GM18505 (cell line): ENCODE measurements at regions not wholly inside any gene's neighbourhood (a gene's known extent, or its start where the extent isn't known, plus 50 kb on each side); places are given as distances from the start of the nearest gene placed in this dataset.

Experiments used
- ATAC-seq: cut with Tn5 transposase; IDR thresholded peaks from one replicate; pipeline ENCODE4 v1.9.1; 2021; ENCODE audit not compliant: unreplicated experiment
- POLR2A ChIP-seq: IDR thresholded peaks from 4 replicates; pipeline ENCODE4 v1.6.1; 2011; ENCODE audit warnings: borderline replicate concordance; ENCODE audit not compliant: insufficient read depth, insufficient read length; ENCODE audit errors: extremely low read depth

DNA sequence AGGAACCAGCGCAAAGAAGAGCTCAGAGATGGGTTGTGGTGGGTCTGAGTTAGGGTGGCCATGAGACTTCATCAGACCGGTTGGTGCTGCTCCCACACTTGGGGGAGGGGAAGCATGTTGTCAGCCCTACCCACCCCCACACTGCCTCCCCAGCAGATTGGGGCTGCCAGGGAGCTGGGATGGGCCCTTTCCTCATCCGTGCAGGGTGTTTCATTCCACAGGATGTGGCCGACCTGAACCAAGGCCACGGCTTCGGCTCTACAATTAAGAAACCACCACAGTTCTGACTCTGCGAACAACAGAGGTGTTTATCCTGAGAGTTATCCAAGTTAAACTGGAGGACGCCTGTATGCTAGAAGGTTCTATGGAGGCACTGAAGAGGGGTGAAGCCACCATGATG is 171.2 kb downstream of the ETS2 start:
- TF ChIP-seq POLR2A: no peak
- ATAC-seq: no peak

DNA sequence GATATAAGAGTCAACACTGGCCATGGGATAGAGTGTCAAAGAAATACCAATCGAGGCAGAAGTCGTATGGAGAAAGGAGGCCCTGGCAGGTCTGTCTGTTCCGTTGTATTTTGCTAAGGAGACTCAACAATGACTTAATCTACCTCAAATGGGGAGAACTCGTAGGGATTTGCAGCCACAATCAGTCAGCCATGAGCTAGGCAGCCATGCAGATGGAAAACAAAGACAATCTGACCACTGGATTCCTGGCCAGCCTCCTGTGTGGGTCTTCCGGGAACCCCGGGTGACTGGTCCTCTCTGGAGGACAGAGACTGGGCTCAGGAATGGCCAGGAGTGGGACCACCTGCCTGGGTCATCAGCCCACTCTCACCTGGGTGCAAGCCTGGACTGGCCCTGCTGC is 167.8 kb downstream of the ETS2 start:
- no peak for TF ChIP-seq POLR2A
- no peak for ATAC-seq

DNA sequence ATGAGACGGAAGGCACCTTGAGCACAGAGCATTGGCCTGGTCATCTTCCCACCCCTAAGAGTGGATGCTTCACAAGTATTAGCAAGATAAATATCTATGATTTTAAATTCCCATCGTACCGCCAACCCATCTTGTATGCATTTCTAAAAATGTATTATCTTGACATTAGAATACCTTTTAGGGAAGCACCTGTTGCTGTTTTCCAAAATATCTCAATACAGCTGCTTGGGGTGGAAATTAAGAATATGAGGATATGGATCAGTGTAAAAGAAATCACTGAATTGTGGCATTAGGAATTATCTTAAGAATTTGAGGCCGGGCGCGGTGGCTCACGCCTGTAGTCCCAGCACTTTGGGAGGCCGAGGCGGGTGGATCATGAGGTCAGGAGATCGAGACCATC is 166.3 kb downstream of the ETS2 start:
- no peak for TF ChIP-seq POLR2A
- no peak for ATAC-seq

DNA sequence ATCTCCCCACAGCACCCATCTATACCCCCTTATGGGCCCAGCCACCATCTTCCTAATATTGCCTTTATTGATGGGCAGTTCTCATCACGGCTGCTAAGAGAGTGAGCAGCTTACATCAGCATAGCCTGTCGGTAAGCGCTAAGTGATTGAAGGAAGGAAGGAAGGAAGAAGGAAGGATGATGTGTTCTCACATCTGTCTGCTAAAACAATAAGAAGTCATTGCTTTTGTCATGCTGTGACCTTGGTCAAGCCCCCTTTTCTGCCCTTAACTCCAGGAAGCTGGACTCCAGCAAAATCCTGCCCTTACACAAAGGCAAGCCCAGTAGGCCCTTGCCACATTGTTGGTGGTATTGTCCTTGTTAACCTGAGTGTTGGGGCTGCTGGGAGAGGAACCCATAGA is 165.0 kb downstream of the ETS2 start:
- TF ChIP-seq POLR2A: no peak
- ATAC-seq: no peak

DNA sequence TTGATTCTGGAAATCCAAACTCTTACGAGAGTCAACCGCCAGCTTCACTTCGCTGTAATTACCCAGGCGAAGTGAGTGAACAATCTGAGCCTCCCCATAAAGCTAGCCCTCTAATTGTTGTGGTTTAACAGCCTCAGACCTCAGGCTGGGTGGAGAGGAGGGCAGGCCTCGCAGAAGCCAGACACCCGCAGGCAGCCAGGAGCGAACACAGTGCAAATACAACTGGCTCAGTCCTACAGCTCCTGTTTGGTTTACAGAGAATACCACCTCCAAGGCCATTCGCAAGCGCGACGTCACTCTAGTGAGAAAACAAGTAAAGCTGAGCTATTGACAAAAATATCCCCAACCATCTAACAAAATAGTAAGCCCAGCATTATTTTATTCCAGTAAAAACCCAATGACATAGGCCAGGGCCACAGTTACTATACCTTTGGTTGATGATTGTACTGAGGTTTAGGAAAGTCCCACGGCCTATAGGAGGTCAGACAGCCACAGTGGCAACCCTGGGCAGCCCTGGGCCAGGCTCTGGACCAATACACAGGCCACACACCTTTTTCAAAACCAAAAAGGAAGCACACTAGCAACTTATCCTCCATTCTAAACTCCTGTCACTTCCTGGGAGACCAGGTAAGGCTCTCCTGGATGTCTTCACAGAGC is 163.3 kb downstream of the ETS2 start:
- no peak for ATAC-seq
- no peak for TF ChIP-seq POLR2A

DNA sequence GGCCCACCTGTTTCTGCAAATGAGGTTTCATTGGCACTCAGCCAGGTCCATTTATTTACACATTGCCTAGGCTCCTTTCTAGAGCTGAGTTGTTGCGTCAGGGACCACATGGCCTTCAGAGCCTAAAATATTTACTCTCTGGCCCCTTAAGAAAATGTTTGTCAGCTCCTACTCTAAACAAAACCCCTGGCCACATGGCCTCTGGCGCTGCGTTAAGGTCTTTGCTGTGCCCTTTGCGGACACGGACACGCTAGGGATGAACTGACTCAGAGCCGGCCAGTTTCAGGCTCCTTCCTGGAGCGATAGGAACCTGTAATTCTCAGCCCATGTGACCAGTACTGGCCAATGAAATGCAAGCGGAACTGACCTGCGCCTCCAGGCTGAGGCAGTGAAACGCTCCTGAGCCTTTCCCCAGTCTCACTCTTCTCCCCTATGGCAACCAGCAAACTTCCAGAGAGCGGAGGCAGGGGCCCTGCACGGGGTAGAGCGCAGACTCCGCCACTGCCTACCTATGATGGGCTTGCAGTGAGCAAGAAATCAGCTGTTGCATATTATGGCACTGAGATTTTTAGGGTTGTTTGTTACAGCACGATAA is 160.3 kb downstream of the ETS2 start:
- ATAC-seq: no peak
- TF ChIP-seq POLR2A: no peak

DNA sequence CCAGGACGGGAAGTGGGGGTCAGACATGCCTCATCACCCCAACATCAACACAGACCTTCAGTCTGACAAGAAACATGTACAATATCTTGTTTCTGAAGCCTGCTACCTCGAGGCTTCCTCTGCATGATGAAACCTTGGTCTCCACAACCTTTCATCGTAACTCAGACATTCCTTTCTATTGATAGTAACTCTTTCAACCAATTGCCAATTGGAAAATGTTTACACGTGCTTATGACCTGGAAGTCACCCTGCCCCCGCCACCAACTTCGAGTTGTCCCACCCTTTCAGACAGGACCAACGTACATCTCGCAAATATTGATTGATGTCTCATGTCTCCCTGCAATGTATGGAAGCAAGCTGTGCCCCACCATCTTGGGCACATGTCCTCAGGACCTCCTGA is 159.5 kb downstream of the ETS2 start:
- no peak for TF ChIP-seq POLR2A
- ATAC-seq: no peak

DNA sequence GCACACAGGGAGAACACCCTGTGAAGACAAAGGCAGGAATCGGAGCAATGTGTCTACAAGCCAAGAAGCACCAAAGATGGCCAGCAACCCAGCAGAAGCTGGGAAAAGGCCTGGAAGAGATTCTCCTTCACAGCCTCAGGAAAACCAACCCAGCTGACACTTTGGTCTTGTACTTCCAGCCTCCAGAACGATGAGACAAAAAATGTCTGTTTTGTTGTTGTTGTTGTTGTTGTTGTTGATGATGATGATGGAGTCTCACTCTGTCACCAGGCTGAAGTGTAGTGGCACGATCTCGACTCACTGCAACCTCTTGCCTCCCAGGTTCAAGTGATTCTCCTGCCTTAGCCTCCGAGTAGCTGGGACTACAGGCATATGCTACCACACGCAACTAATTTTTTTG is 157.3 kb downstream of the ETS2 start:
- no peak for ATAC-seq
- TF ChIP-seq POLR2A: no peak

DNA sequence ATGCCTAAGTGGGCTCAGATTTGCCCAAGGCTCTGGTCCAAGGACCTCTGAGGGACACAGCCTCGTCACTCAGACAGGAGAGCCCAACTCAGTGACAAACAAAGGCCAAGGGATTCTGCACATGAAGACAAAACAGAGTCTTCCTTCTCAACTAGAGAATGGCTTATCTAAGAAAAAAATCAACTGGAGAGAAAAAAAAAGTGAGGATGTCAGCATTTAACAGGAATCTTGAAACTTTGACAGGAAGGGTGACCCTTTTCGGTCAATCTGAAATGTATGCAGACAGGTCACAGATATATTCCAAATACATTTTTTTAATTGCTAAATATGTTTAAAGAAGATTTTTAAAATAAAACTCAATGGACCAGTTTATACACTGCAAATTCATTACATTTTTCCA is 154.5 kb downstream of the ETS2 start:
- TF ChIP-seq POLR2A: no peak
- no peak for ATAC-seq

DNA sequence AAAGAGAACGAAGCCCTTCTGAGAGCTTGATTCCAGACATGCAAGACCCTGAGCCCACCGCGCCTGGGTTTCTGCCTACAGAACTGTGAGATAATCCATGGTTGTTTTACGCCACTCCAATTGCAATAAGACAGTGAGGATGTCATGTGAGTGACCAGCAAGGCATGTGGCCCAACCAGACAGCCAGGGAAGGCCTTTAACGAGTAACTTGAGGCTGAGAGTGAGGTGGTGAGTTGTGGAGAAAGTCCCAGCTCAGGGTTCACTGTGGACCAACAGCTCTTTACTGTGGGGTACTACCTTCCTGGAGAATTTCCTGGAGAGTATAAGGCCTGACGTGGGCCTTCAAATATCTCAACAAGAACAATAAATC is 153.9 kb downstream of the ETS2 start:
- no peak for ATAC-seq

DNA sequence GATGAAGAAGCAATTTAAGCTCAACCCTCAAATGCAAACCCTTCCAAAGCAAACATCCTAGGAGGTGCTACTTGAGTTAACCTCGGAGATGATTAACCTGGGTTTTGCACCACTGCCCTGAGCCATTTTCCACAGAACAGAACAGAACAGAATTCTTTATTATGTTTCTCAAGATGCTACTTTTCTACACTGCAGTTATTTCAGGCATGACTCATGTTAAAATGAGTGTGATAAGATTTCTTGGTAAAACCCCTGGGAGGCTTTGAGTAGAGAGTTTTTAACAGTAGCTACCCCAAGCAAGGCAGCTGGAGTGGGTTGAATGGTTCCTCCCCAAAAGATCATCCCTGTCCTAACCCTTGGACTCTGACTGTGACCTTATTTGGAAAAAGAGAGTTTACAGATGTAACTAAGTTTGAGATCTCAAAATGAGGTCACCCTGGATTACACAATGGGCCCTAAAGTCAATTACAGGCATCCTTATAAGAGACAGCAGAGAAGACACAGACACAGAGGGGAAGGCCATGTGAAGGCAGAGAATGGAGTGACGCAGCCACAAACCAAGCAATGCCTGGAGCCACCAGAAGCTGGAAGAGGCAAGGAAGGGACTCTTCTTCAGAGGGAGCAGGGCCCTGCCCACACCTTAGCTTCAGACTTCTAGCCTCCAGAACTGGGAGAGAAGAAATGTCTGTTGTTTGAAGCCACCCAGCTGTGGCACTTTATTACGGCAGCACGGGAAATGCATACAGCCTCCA is 153.4 kb downstream of the ETS2 start:
- no peak for ATAC-seq
- no peak for TF ChIP-seq POLR2A

More for the DNA sequence above, 153.9 kb downstream of the ETS2 start:
- no peak for TF ChIP-seq POLR2A

DNA sequence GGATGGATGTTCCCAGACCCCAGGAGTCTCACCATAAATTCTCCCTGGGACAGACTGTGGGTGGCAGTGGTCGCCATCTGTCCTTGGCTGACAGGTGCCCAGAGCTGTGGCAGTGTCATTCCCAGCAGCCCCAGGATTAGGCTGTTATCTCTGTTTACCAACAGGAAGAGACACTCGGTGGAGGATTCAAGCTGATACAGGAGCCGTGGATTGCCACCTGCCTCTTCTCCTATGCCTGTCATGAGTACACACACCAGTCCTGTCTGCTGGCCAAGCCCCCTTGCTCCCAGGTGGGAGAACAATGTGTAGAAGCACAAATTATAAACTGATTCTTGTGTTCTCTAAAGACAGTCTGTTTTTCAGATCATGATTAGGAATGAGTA is 152.6 kb downstream of the ETS2 start:
- no peak for ATAC-seq
- no peak for TF ChIP-seq POLR2A

DNA sequence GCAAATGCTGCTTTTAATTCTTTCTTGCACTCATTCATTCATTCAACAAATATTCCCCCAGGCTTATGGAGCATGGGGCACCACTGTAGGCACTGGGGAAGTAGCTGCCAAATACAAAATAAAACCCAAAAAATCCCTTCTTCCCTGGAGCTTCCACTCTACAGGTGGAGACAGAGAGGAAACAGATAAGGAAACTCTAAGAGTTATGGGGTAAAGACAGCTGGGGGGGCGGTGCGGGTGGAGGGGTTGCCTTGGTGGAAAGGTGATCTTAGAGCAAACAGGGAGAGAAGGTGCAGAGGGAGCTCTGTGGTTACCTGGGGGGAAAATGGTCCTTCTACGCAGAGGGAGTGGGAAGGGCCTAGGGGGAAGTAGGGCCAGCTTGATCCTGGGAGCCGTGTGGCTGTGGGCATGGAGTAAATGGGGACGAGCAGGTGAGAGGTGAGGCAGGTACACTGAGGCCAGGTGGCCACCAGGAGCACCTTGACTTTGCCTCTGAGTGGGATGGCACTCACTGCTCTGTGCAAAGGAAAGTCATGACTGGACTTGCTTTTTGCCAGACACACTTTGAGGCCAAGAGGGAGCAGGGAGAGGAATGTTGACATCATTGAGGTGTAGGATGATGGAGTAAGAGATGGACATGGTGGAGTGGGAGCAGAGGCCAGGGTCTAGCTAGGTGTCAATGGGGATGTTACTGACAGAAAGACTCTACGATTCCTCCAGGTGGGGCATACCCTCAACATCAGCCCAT is 152.0 kb downstream of the ETS2 start:
- no peak for TF ChIP-seq POLR2A
- no peak for ATAC-seq
